HG03025 (cell line): ENCODE measurements at regions not wholly inside any gene's neighbourhood (a gene's known extent, or its start where the extent isn't known, plus 50 kb on each side); places are given as distances from the start of the nearest gene placed in this dataset.
"Not testable (repeated sequence)": the region's sequence is repeated elsewhere in the genome, so short reads cannot be mapped to it uniquely, and the experiment has no call there.

ENCODE experiments used
- ATAC-seq: cut with Tn5 transposase; IDR thresholded peaks from one replicate; pipeline ENCODE4 v1.9.1; 2021; ENCODE audit warnings: mild to moderate bottlenecking, moderate library complexity; ENCODE audit not compliant: unreplicated experiment, low FRiP score

GRCh38 chr5:159493696-159494095 is 163.4 kb upstream of the IL12B start:
- no peak for ATAC-seq

DNA sequence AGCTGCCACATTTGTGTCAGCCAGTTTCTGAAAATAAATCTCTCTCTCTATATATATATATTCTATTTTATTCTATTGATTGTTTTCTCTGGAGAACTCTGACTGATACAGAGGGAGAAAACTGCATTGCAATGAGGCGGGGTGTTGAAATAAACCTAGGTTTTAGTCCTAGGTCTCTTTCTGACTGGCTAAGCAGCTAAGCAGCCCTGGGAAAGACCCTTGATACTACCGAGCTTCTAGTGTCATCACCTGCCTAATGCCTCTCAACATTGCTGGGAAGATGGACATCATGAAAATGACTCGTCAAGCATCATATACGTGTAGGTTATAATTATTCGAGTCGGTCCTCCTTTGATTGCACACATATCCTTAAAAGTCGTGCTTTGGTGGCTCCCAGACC is 166.5 kb upstream of the IL12B start:
- ATAC-seq, result no peak

GRCh38 chr5:159497221-159497620 is 166.9 kb upstream of the IL12B start:
- no peak for ATAC-seq

- ATAC-seq, result no peak
These were observed 168.3 kb upstream of the IL12B start for GRCh38 chr5:159498630-159499029.

GRCh38 chr5:159502116-159502515 is 171.8 kb upstream of the IL12B start:
- not testable (repeated sequence) for ATAC-seq

DNA sequence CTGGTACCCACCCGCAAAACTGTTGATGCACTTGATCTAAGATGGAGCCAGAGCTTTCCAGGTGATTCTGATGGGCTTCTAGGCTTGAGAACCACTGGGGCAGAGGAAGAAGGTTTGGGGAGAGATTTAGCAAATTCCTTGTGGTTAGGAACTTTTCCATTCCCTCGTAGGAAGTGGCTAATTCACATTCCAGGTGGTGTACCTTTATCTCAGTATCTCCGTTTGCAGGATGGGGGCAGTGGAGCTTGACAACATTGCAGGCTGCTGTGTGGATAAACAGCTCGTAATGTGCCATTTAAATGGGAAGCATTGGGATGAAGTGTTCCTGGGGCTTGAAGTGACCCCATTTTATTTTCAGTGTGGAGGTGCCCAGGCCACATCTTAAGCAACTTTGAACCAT is 172.9 kb upstream of the IL12B start:
- ATAC-seq, result no peak

GRCh38 chr5:159504106-159504856 is 174.0 kb upstream of the IL12B start:
- ATAC-seq, result no peak

- ATAC-seq, result no peak
These were observed 174.6 kb upstream of the IL12B start for GRCh38 chr5:159504857-159505304.

DNA sequence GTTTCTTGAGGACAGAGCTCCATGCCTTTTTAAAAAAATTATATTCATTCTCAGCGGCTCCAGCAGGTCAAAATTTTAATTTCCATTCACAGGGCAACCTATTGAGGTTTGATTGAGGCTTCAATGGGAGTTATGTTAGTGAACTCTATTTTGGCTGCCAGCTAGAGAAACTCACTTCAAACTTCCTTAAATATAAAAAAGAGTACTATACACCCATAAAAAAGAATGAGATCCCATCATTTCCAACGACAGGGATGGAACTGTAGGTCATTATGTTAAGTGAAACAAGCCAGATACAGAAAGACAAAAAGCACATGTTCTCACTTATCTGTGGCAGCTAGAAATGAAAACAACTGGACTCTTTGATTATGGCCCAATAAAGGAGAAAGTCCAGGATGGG is 176.8 kb upstream of the IL12B start:
- no peak for ATAC-seq

DNA sequence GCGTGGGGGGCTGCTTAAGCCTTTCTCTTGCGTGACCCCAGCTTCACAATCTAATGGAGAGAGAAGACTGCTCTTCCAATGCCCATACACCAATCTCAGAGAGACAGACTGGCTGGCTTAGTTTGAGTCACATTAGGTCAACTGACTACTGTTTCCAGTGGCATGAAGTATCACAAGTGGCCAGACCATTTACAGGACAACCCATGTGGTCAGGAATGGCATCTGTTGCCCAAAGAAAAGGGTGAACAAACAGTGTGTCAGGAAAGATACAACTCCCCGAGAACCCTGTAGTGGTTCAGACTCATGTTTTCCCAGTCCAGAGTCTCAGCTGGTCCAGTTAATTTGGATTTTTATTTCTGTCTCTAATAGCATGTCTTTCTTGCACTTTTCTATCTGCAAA is 177.4 kb upstream of the IL12B start:
- no peak for ATAC-seq

DNA sequence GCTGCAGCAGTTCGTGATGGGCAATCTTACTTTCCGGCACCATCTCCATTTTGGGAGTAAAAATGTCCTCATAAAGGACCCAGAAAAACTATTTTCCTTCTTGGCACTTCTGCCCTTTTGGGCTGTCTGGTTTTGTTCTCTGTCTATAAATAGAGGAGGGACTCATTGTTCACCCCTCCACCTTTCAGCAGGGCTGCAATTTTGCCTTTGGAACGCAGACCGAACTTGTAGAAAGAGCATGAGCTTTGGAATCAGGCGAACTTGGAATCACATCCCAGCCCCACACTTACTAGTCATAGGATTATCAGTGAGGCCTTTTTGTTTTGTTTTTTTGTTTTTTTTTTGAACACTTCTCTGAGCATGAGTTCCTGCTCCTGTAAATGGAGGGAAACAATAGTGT is 178.1 kb upstream of the IL12B start:
- ATAC-seq, result no peak

- no peak for ATAC-seq
These were observed 178.8 kb upstream of the IL12B start for GRCh38 chr5:159509002-159509660.

- no peak for ATAC-seq
These were observed 180.0 kb upstream of the IL12B start for GRCh38 chr5:159510282-159510681.

DNA sequence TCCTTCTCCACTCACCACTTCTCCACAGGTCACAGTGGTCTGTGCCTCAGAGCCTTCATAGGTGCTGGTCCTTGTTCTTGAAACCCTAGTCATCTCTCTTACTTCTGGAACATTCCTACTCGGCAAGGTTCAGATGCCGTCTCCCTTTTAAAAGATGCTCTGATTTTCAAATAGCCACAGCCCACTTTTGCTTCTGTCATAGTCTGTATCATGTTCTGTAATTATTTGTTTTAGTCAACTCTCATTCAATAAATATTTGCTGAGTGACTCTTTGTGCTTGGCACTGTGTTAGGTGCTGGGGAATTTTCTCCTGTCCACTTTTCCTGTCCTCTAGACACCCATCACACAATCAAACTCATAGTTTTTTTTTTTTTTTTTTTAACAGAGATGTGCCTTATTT is 181.3 kb upstream of the IL12B start:
- no peak for ATAC-seq

DNA sequence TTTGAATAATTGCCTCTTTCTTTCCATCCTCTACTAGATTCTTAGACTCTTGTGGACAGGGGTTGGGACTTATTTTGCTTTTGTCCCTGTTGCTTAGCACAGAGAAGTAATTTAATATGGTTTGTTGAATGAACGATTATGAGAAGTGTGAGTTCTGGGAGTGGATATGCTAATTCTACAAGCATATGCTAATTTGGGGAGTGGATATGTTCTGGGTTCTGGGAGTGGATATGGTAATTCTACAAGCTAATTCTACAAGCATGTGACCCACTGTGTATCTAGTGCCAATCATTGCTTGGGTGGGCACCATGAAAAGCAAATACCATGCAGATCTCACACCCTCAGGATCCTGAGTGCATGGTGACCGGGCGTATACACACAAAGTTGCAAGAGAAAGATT is 181.8 kb upstream of the IL12B start:
- ATAC-seq, result no peak

GRCh38 chr5:159514229-159514810 is 184.0 kb upstream of the IL12B start:
- ATAC-seq, result no peak

- ATAC-seq, result no peak
These were observed 184.9 kb upstream of the IL12B start for GRCh38 chr5:159515197-159515596.

GRCh38 chr5:159515909-159516415 is 185.7 kb upstream of the IL12B start:
- no peak for ATAC-seq

GRCh38 chr5:159518371-159518770 is 188.1 kb upstream of the IL12B start:
- no peak for ATAC-seq

GRCh38 chr5:159519365-159519764 is 189.1 kb upstream of the IL12B start:
- ATAC-seq, result no peak

- ATAC-seq, result no peak
These were observed 192.6 kb upstream of the IL12B start for GRCh38 chr5:159522841-159523240.

- ATAC-seq, result not testable (repeated sequence)
These were observed 194.0 kb upstream of the IL12B start for GRCh38 chr5:159524279-159524678.
